Astrocyte (in vitro differentiated cells and primary cell): ENCODE measurements at regions not wholly inside any gene's neighbourhood (a gene's known extent, or its start where the extent isn't known, plus 50 kb on each side); places are given as distances from the start of the nearest gene placed in this dataset.
"Not testable (repeated sequence)": the region's sequence is repeated elsewhere in the genome, so short reads cannot be mapped to it uniquely, and the experiment has no call there.

ENCODE experiments used
- DNase-seq: peaks from one replicate; pipeline ENCODE4 v3.0.0-alpha.2; 2010; ENCODE audit warnings: low read depth
- FAIRE-seq: peaks from 2 replicates; lab custom pipeline; 2011; peaks lifted over from hg19 to GRCh38; lab: Jason Lieb, UNC
- H2AFZ ChIP-seq: 2 replicates; pipeline ENCODE4 v1.6.0; 2012; ENCODE audit warnings: low read depth, low read length, inconsistent platforms
- H3K27ac ChIP-seq: 2 replicates; pipeline ENCODE4 v1.5.1; 2011; ENCODE audit warnings: low read depth, low read length, inconsistent platforms
- H3K27me3 ChIP-seq: 2 replicates; pipeline ENCODE4 v1.6.0; 2011; ENCODE audit warnings: low read length, inconsistent platforms; ENCODE audit not compliant: insufficient read depth
- H3K36me3 ChIP-seq: 2 replicates; pipeline ENCODE4 v1.5.1; 2011; ENCODE audit warnings: low read length, inconsistent platforms; ENCODE audit not compliant: insufficient read depth
- H3K4me1 ChIP-seq: 2 replicates; pipeline ENCODE4 v1.5.1; 2011; ENCODE audit warnings: low read length, inconsistent platforms; ENCODE audit not compliant: insufficient read depth
- H3K4me2 ChIP-seq: 2 replicates; pipeline ENCODE4 v1.6.0; 2012; ENCODE audit warnings: low read length, inconsistent platforms
- H3K4me3 ChIP-seq: 2 replicates; pipeline ENCODE4 v1.5.1; 2011; ENCODE audit warnings: low read depth, mild to moderate bottlenecking, low read length, inconsistent platforms; ENCODE audit not compliant: insufficient read depth
- H3K79me2 ChIP-seq: 2 replicates; pipeline ENCODE4 v1.6.0; 2012; ENCODE audit warnings: mild to moderate bottlenecking, low read length, inconsistent platforms; ENCODE audit not compliant: insufficient read depth
- H3K9ac ChIP-seq: 2 replicates; pipeline ENCODE4 v1.6.0; 2012; ENCODE audit warnings: mild to moderate bottlenecking, low read length, inconsistent platforms
- H3K9me3 ChIP-seq: 2 replicates; pipeline ENCODE4 v1.5.1; 2012; ENCODE audit warnings: low read depth, mild to moderate bottlenecking, low read length, inconsistent platforms; ENCODE audit not compliant: insufficient read depth
- H4K20me1 ChIP-seq: 2 replicates; pipeline ENCODE4 v1.6.0; 2012; ENCODE audit warnings: low read length, inconsistent platforms; ENCODE audit not compliant: insufficient read depth
- H3K27ac Mint-ChIP-seq: one replicate; pipeline ENCODE4 v1.8.0; 2021; ENCODE audit warnings: mild to moderate bottlenecking, mixed read lengths; ENCODE audit not compliant: unreplicated experiment
- H3K27me3 Mint-ChIP-seq: one replicate; pipeline ENCODE4 v1.8.0; 2021; ENCODE audit warnings: low read depth, mixed read lengths; ENCODE audit not compliant: unreplicated experiment
- H3K36me3 Mint-ChIP-seq: one replicate; pipeline ENCODE4 v1.8.0; 2021; ENCODE audit warnings: low read depth, mixed read lengths; ENCODE audit not compliant: unreplicated experiment
- H3K4me1 Mint-ChIP-seq: one replicate; pipeline ENCODE4 v1.8.0; 2021; ENCODE audit warnings: low read depth, mixed read lengths; ENCODE audit not compliant: unreplicated experiment
- H3K4me3 Mint-ChIP-seq: one replicate; pipeline ENCODE4 v1.8.0; 2021; ENCODE audit warnings: mild to moderate bottlenecking, moderate library complexity, mixed read lengths; ENCODE audit not compliant: unreplicated experiment
- H3K9me3 Mint-ChIP-seq: one replicate; pipeline ENCODE4 v1.8.0; 2021; ENCODE audit warnings: mild to moderate bottlenecking, mixed read lengths; ENCODE audit not compliant: unreplicated experiment
- EZH2 ChIP-seq: IDR thresholded peaks from 2 replicates; pipeline ENCODE4 v1.6.1; 2012; ENCODE audit warnings: mild to moderate bottlenecking, low read length, inconsistent platforms; ENCODE audit not compliant: insufficient read depth
- TF ChIP-seq, protein P1 (sequence below): IDR thresholded peaks from 2 replicates; pipeline ENCODE4 v1.5.1; 2011; ENCODE audit warnings: low read depth, mild to moderate bottlenecking, inconsistent platforms, low read length, moderate library complexity; ENCODE audit not compliant: insufficient read depth

DNA sequence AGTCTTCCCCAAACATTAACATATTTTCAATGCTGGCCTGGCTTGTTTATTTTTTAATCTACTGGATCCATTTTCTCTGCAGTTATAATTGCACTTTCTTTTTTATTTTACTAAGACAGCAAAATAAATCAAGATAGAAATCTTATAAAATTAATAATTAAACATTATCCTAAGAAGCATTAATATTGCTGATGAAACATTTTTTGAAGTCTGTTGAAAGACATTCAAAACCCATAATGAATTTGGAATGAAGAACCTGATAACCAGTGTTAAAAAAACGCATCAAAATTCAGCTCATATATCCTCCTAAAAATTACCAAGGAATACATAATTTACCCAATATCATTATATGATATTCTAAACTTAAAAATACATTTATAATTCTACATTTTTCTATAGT lies 675.7 kb upstream of the PRMT6 start:
- Histone ChIP-seq H3K4me2 (no peak overlapping the region), H3K4me1 (no peaks in the 10 kb centered on the region), H3K79me2 (no peaks in the 10 kb centered on the region), H3K4me3 (no peak overlapping the region), H2AFZ (no peak overlapping the region), H3K27ac (no peak overlapping the region), H3K27me3 (no peaks in the 10 kb centered on the region), H4K20me1 (no peaks in the 10 kb centered on the region), H3K9ac (no peak overlapping the region), H3K9me3 (no peaks in the 10 kb centered on the region), H3K36me3 (no peaks in the 10 kb centered on the region)
- no peaks in the 10 kb centered on the region for H3K36me3 Mint-ChIP-seq
- H3K4me1 Mint-ChIP-seq = peaks cover 5% of the 10 kb centered on the region
- no peak overlapping the region for H3K27ac Mint-ChIP-seq
- no peaks in the 10 kb centered on the region for H3K9me3 Mint-ChIP-seq
- no peak for FAIRE-seq
- H3K4me3 Mint-ChIP-seq = no peak overlapping the region
- TF ChIP-seq, protein P1, sequence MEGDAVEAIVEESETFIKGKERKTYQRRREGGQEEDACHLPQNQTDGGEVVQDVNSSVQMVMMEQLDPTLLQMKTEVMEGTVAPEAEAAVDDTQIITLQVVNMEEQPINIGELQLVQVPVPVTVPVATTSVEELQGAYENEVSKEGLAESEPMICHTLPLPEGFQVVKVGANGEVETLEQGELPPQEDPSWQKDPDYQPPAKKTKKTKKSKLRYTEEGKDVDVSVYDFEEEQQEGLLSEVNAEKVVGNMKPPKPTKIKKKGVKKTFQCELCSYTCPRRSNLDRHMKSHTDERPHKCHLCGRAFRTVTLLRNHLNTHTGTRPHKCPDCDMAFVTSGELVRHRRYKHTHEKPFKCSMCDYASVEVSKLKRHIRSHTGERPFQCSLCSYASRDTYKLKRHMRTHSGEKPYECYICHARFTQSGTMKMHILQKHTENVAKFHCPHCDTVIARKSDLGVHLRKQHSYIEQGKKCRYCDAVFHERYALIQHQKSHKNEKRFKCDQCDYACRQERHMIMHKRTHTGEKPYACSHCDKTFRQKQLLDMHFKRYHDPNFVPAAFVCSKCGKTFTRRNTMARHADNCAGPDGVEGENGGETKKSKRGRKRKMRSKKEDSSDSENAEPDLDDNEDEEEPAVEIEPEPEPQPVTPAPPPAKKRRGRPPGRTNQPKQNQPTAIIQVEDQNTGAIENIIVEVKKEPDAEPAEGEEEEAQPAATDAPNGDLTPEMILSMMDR = no peak
- TF ChIP-seq EZH2 = no peak
- no peak for DNase-seq
- H3K27me3 Mint-ChIP-seq = no peaks in the 10 kb centered on the region

DNA sequence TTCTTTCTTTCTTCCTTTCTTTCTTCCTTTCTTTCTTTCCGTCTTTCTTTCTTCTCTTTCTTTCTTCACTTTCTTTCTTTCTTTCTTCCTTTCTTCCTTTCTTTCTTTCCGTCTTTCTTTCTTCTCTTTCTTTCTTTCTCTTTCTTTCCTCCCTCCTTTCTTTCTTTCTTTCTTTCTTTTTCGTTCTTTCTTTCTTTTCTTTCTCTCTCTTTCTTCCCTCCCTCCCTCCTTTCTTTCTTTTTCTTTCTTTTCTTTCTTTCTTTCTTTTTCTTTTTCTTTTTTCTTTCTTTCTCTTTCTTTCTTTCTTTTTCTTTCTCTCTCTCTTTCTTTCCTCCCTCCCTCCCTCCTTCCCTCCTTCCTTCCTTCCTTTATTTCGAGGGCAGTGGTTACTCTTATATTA lies 667.3 kb upstream of the PRMT6 start:
- not testable (repeated sequence) for H3K27me3 ChIP-seq, H3K27ac ChIP-seq, H3K27ac Mint-ChIP-seq, H3K9ac ChIP-seq, H3K4me1 ChIP-seq, H3K9me3 ChIP-seq, H3K79me2 ChIP-seq, H2AFZ ChIP-seq, H3K36me3 ChIP-seq, H3K4me3 Mint-ChIP-seq, H3K9me3 Mint-ChIP-seq, H3K4me3 ChIP-seq, H3K4me2 ChIP-seq, DNase-seq, H4K20me1 ChIP-seq, H3K4me1 Mint-ChIP-seq, H3K36me3 Mint-ChIP-seq, H3K27me3 Mint-ChIP-seq, FAIRE-seq

DNA sequence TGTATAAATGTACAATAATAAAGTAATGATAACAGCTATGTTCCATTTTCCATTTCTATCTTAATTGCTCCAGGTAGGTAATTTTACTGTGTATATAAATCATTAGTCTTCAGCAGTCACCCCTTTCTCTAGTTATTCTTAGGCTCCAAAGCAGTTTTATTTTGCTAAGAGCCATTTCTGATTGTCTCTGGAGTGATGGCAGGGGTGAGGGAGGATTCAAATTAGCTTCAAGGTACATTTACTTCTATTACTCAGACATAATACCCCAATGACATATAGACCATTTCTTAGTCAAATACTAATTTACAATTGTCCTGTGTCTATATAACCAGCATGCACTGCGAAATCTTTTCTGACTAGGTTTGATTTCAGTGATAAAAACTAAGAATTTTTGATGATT lies 663.4 kb upstream of the PRMT6 start:
- Mint-ChIP-seq H3K36me3 (no peaks in the 10 kb centered on the region), H3K4me3 (no peak overlapping the region), H3K9me3 (no peaks in the 10 kb centered on the region), H3K4me1 (no peaks in the 10 kb centered on the region), H3K27me3 (no peaks in the 10 kb centered on the region), H3K27ac (no peak overlapping the region)
- no peak overlapping the region for H2AFZ ChIP-seq
- H3K9me3 ChIP-seq = no peaks in the 10 kb centered on the region
- no peaks in the 10 kb centered on the region for H3K27me3 ChIP-seq
- H3K27ac ChIP-seq = no peak overlapping the region
- TF ChIP-seq, protein P1 = no peak
- no peak for TF ChIP-seq EZH2
- no peaks in the 10 kb centered on the region for H4K20me1 ChIP-seq
- DNase-seq (no peak), FAIRE-seq (no peak)
- no peaks in the 10 kb centered on the region for H3K36me3 ChIP-seq
- no peak overlapping the region for H3K9ac ChIP-seq
- H3K79me2 ChIP-seq = no peaks in the 10 kb centered on the region
- H3K4me2 ChIP-seq = no peak overlapping the region
- H3K4me1 ChIP-seq = no peaks in the 10 kb centered on the region
- H3K4me3 ChIP-seq = no peak overlapping the region
